K562 (cell line): ENCODE measurements at regions not wholly inside any gene's neighbourhood (a gene's known extent, or its start where the extent isn't known, plus 50 kb on each side); places are given as distances from the start of the nearest gene placed in this dataset.

ENCODE experiments used
- IRF2 ChIP-seq: sonication (generic); formaldehyde crosslinking; IDR thresholded peaks from 2 replicates; pipeline ENCODE4 v1.8.1; 2022; ENCODE audit warnings: mild to moderate bottlenecking, missing genetic modification reagents
- POLR3A ChIP-seq: IDR thresholded peaks from 2 replicates; pipeline ENCODE4 v1.6.1; 2011; ENCODE audit warnings: borderline replicate concordance, mild to moderate bottlenecking, moderate library complexity; ENCODE audit not compliant: insufficient read length, insufficient read depth; ENCODE audit errors: extremely low read depth
- SAFB ChIP-seq: fragments of 200-400 bp; formaldehyde crosslinking; IDR thresholded peaks from 2 replicates; pipeline ENCODE4 v1.6.1; 2017; ENCODE audit warnings: low read depth, low read length, borderline replicate concordance
- TF ChIP-seq, protein P1 (sequence below), 2 experiments: fragments of 450-650 bp in 1 of 2; sonication (generic) in 1 of 2; formaldehyde crosslinking in 1 of 2; IDR thresholded peaks; 2 replicates each; pipeline versions ENCODE4 v1.7.1 to v1.9.0; 2016 to 2022; ENCODE audit warnings: inconsistent platforms in 1 of 2, mild to moderate bottlenecking in 1 of 2, missing genetic modification reagents in 1 of 2
- TF ChIP-seq, protein P2 (sequence below): fragments of 450-650 bp; conservative IDR thresholded peaks from 2 replicates; pipeline ENCODE4 v1.6.1; 2016; ENCODE audit warnings: missing genetic modification characterization, low read depth, mild to moderate bottlenecking, control low read depth, missing compliant biosample characterization
- TF ChIP-seq, protein P3 (sequence below): sonication (generic); formaldehyde crosslinking; IDR thresholded peaks from 2 replicates; pipeline ENCODE4 v1.8.1; 2022; ENCODE audit warnings: missing genetic modification reagents

DNA sequence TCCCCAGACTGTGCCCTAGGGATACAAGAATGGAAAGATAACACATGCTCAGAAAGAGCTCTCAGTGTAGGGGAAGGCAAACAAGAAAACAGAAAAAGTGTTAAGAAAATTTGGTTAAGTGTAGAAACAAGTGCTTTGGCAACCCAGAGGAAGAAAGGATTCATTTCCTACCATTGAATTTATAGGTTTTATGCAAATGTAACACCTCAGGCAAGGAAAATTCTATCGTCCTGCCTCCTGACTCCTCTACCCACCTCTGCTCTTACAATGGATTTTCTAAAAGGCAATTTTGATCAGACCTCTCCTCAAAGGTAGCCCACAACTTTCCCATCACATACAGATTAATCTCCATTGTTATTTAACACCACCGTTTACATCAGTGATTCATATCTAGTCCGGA lies 298.7 kb downstream of the RFC3 start (continued):
- TF ChIP-seq, protein P1, sequence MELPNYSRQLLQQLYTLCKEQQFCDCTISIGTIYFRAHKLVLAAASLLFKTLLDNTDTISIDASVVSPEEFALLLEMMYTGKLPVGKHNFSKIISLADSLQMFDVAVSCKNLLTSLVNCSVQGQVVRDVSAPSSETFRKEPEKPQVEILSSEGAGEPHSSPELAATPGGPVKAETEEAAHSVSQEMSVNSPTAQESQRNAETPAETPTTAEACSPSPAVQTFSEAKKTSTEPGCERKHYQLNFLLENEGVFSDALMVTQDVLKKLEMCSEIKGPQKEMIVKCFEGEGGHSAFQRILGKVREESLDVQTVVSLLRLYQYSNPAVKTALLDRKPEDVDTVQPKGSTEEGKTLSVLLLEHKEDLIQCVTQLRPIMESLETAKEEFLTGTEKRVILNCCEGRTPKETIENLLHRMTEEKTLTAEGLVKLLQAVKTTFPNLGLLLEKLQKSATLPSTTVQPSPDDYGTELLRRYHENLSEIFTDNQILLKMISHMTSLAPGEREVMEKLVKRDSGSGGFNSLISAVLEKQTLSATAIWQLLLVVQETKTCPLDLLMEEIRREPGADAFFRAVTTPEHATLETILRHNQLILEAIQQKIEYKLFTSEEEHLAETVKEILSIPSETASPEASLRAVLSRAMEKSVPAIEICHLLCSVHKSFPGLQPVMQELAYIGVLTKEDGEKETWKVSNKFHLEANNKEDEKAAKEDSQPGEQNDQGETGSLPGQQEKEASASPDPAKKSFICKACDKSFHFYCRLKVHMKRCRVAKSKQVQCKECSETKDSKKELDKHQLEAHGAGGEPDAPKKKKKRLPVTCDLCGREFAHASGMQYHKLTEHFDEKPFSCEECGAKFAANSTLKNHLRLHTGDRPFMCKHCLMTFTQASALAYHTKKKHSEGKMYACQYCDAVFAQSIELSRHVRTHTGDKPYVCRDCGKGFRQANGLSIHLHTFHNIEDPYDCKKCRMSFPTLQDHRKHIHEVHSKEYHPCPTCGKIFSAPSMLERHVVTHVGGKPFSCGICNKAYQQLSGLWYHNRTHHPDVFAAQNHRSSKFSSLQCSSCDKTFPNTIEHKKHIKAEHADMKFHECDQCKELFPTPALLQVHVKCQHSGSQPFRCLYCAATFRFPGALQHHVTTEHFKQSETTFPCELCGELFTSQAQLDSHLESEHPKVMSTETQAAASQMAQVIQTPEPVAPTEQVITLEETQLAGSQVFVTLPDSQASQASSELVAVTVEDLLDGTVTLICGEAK (IDR thresholded peaks at IDR 0.05): no peak
- TF ChIP-seq, protein P1 (CRISPR knock-in tag; IDR thresholded peaks at IDR 0.05): no peak
- TF ChIP-seq IRF2 (CRISPR knock-in tag): no peak
- TF ChIP-seq, protein P2, sequence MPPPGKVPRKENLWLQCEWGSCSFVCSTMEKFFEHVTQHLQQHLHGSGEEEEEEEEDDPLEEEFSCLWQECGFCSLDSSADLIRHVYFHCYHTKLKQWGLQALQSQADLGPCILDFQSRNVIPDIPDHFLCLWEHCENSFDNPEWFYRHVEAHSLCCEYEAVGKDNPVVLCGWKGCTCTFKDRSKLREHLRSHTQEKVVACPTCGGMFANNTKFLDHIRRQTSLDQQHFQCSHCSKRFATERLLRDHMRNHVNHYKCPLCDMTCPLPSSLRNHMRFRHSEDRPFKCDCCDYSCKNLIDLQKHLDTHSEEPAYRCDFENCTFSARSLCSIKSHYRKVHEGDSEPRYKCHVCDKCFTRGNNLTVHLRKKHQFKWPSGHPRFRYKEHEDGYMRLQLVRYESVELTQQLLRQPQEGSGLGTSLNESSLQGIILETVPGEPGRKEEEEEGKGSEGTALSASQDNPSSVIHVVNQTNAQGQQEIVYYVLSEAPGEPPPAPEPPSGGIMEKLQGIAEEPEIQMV (tag): no peak
- TF ChIP-seq SAFB: no peak
- no peak for TF ChIP-seq POLR3A
- TF ChIP-seq, protein P3, sequence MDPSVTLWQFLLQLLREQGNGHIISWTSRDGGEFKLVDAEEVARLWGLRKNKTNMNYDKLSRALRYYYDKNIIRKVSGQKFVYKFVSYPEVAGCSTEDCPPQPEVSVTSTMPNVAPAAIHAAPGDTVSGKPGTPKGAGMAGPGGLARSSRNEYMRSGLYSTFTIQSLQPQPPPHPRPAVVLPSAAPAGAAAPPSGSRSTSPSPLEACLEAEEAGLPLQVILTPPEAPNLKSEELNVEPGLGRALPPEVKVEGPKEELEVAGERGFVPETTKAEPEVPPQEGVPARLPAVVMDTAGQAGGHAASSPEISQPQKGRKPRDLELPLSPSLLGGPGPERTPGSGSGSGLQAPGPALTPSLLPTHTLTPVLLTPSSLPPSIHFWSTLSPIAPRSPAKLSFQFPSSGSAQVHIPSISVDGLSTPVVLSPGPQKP: no peak
